ENCODE measurements at regions not wholly inside any gene's neighbourhood (a gene's known extent, or its start where the extent isn't known, plus 50 kb on each side); places are given as distances from the start of the nearest gene placed in this dataset.

- Mint-ChIP-seq H3K27ac (no peak overlapping the region), H3K4me3 (no peak overlapping the region), H3K4me1 (peaks cover 3% of the 10 kb centered on the region; the same call in 1 of the 3 replicates), H3K9me3 (no peaks in the 10 kb centered on the region), H3K27me3 (ENCODE audit: insufficient read depth, low read depth, poor library complexity) (no peaks in the 10 kb centered on the region), H3K36me3 (ENCODE audit: low read depth) (no peaks in the 10 kb centered on the region)
- TF ChIP-seq ZNF331 (CRISPR knock-in tag; IDR thresholded peaks at IDR 0.05; ENCODE audit: low read depth) (no peak), JUNB (IDR thresholded peaks at IDR 0.05; ENCODE audit: unreplicated experiment) (no peak), ETS1 (IDR thresholded peaks at IDR 0.05) (no peak), REST (IDR thresholded peaks at IDR 0.05; ENCODE audit: unreplicated experiment) (no peak), CREB1 (CRISPR knock-in tag; IDR thresholded peaks at IDR 0.05; ENCODE audit: low read depth) (no peak), STAT1 (IDR thresholded peaks at IDR 0.05; ENCODE audit: unreplicated experiment) (no peak), ZNF114 (CRISPR knock-in tag; IDR thresholded peaks at IDR 0.05) (no peak), ZNF462 (CRISPR knock-in tag; IDR thresholded peaks at IDR 0.05) (no peak), EZH2phosphoT487 (IDR thresholded peaks at IDR 0.05; ENCODE audit: unreplicated experiment) (no peak), POLR2AphosphoS5 (IDR thresholded peaks at IDR 0.05; ENCODE audit: low read depth) (no peak), EZH2 (IDR thresholded peaks at IDR 0.05; ENCODE audit: low read depth, unreplicated experiment) (no peak), CTCF (conservative IDR thresholded peaks at IDR 0.05; ENCODE audit: low read depth in 2 of 2) (no peak), NANOG (IDR thresholded peaks at IDR 0.05; ENCODE audit: borderline replicate concordance) (no peak)
- no peaks in the 10 kb centered on the region for H3K9me2 ChIP-seq (ENCODE audit: insufficient read depth)
- H4K20me1 ChIP-seq (replicated peaks; ENCODE audit: insufficient read depth): no peaks in the 10 kb centered on the region
- no peak overlapping the region for H2AFZ ChIP-seq
- no peak for DNase-seq (ENCODE audit: low spot score)
- no peaks in the 10 kb centered on the region for H3K79me2 ChIP-seq (replicated peaks; ENCODE audit: insufficient read depth)
- H3K4me1 ChIP-seq (ENCODE audit: insufficient read depth): no peaks in the 10 kb centered on the region
- no peaks in the 10 kb centered on the region for H3K27me3 ChIP-seq (ENCODE audit: insufficient read depth)
- no peak overlapping the region for H3K4me3 ChIP-seq
- H3F3A ChIP-seq (replicated peaks; ENCODE audit: low read depth): no peaks in the 10 kb centered on the region
- H3K27ac ChIP-seq (ENCODE audit: low read depth): no peak overlapping the region
- ATAC-seq: no peak
- no peak overlapping the region for H3K4me2 ChIP-seq
- no peaks in the 10 kb centered on the region for H3K36me3 ChIP-seq (ENCODE audit: insufficient read depth)
Measured at GRCh38 chr7:97671571-97671970, 60.3 kb upstream of the TAC1 start.

Data from GM23338 (cell line).